Inflammatory macrophage treated with lipopolysaccharide for 4 hours (primary cell): ENCODE measurements at regions not wholly inside any gene's neighbourhood (a gene's known extent, or its start where the extent isn't known, plus 50 kb on each side); places are given as distances from the start of the nearest gene placed in this dataset.
"Not testable (repeated sequence)": the region's sequence is repeated elsewhere in the genome, so short reads cannot be mapped to it uniquely, and the experiment has no call there.

ENCODE experiments used
- DNase-seq: peaks from one replicate; pipeline ENCODE4 v3.0.0-alpha.2; 2020

GRCh38 chr9:41606961-41607547, 417.9 kb upstream of the ZNG1F start:
- DNase-seq: not testable (repeated sequence)

- not testable (repeated sequence) for DNase-seq
These were observed 376.5 kb upstream of the ZNG1F start for GRCh38 chr9:41565572-41565971.
